CD4-positive, alpha-beta T cell (primary cell): ENCODE measurements at regions not wholly inside any gene's neighbourhood (a gene's known extent, or its start where the extent isn't known, plus 50 kb on each side); places are given as distances from the start of the nearest gene placed in this dataset.

ENCODE experiments used
- ATAC-seq: fragments of 200-7000 bp; cut with Tn5 transposase; one replicate; pipeline ENCODE4 v1.10.0; 2022; ENCODE audit warnings: mild to moderate bottlenecking; ENCODE audit not compliant: poor library complexity
- CTCF ChIA-PET: fragments of 350-600 bp; sonication (Branson Sonifier 250); formaldehyde crosslinking; loops from one replicate; lab custom pipeline; 2021; ENCODE audit warnings: antibody characterized with exemption, inconsistent platforms; lab: Charles Lee
- POLR2A ChIA-PET: fragments of 350-600 bp; sonication (Branson Sonifier 250); formaldehyde crosslinking; loops from one replicate; lab custom pipeline; 2021; ENCODE audit warnings: antibody characterized with exemption, inconsistent platforms; lab: Charles Lee
- DNase-seq, 14 experiments: peaks; one replicate each; pipeline ENCODE4 v3.0.0-alpha.2; 2013 to 2020; ENCODE audit warnings: mixed read lengths in 2 of 14
- H3K27ac ChIP-seq, 2 donors: one replicate each; pipeline versions ENCODE4 v1.5.1 to v1.7.0; 2013; ENCODE audit warnings: low read length in 2 of 2, low read depth in 1 of 2, mild to moderate bottlenecking in 1 of 2
- H3K27me3 ChIP-seq, 2 experiments: 1 replicate in 1 of 2; 2 replicates in 1 of 2; pipeline versions ENCODE4 v1.6.1 to v1.7.0; 2013; ENCODE audit warnings: low read length in 2 of 2, control low read depth in 1 of 2, mild to moderate bottlenecking in 1 of 2, moderate library complexity in 1 of 2; ENCODE audit not compliant: insufficient read depth in 2 of 2, control insufficient read depth in 1 of 2
- H3K36me3 ChIP-seq: one replicate; pipeline ENCODE4 v1.6.1; 2013; ENCODE audit warnings: low read length, control low read depth; ENCODE audit not compliant: insufficient read depth
- H3K4me1 ChIP-seq: one replicate; pipeline ENCODE4 v1.6.1; 2013; ENCODE audit warnings: low read length, control low read depth; ENCODE audit not compliant: insufficient read depth
- H3K4me3 ChIP-seq: one replicate; pipeline ENCODE4 v1.5.1; 2013; ENCODE audit warnings: mild to moderate bottlenecking, low read length, moderate library complexity
- H3K9me3 ChIP-seq, 2 experiments: 1 replicate in 1 of 2; 2 replicates in 1 of 2; pipeline versions ENCODE4 v1.6.1 to v1.7.0; 2013; ENCODE audit warnings: low read length in 2 of 2, mild to moderate bottlenecking in 2 of 2, control low read depth in 1 of 2, moderate library complexity in 1 of 2; ENCODE audit not compliant: control insufficient read depth in 1 of 2, insufficient read depth in 1 of 2
- H3K27ac Mint-ChIP-seq: one replicate; pipeline ENCODE4 v1.8.0; 2020; ENCODE audit warnings: mixed read lengths
- H3K27me3 Mint-ChIP-seq: one replicate; pipeline ENCODE4 v1.8.0; 2021; ENCODE audit warnings: mixed read lengths
- H3K36me3 Mint-ChIP-seq: one replicate; pipeline ENCODE4 v1.8.0; 2021; ENCODE audit warnings: low read depth, mixed read lengths
- H3K4me1 Mint-ChIP-seq: one replicate; pipeline ENCODE4 v1.8.0; 2021; ENCODE audit warnings: low read depth, mixed read lengths
- H3K4me3 Mint-ChIP-seq: one replicate; pipeline ENCODE4 v1.8.0; 2020; ENCODE audit warnings: mild to moderate bottlenecking, mixed read lengths
- H3K9me3 Mint-ChIP-seq: one replicate; pipeline ENCODE4 v1.8.0; 2020; ENCODE audit warnings: mixed read lengths
- CTCF ChIP-seq: fragments of 200-600 bp; IDR thresholded peaks from one replicate; pipeline ENCODE4 v1.8.0; 2022; ENCODE audit warnings: antibody characterized with exemption, mild to moderate bottlenecking
- intact Hi-C, 2 experiments: fragments of 100-400 bp; cut with DNase I in 1 of 2; cut with micrococcal nuclease in 1 of 2; formaldehyde crosslinking; loops; one replicate each; pipeline versions ENCODE4 v1.15.1 to v1.9.0; 2023 to 2025; cut with DNase I, micrococcal nuclease

- Mint-ChIP-seq H3K27ac (no peak overlapping the region), H3K36me3 (no peaks in the 10 kb centered on the region), H3K9me3 (no peaks in the 10 kb centered on the region), H3K4me1 (no peaks in the 10 kb centered on the region), H3K4me3 (no peak overlapping the region), H3K27me3 (peaks cover 39% of the 10 kb centered on the region)
- intact Hi-C loops, result no loop called here
- DNase-seq, result no peak
- no peak overlapping the region for H3K4me3 ChIP-seq
- ChIA-PET POLR2A (no interaction called here), CTCF (no interaction called here)
- TF ChIP-seq CTCF, result no peak
- H3K27ac ChIP-seq, result no peak overlapping the region
- H3K4me1 ChIP-seq, result no peaks in the 10 kb centered on the region
- H3K27me3 ChIP-seq, result peaks cover 3 to 15% of the 10 kb centered on the region in 2 experiments
- H3K36me3 ChIP-seq, result no peaks in the 10 kb centered on the region
- ATAC-seq, result no peak
- H3K9me3 ChIP-seq, result no peaks in the 10 kb centered on the region
These were observed 235.8 kb upstream of the NLRP1 start for GRCh38 chr17:5819921-5820685.

- Mint-ChIP-seq H3K36me3 (no peaks in the 10 kb centered on the region), H3K4me3 (no peak overlapping the region), H3K4me1 (no peaks in the 10 kb centered on the region), H3K27ac (no peak overlapping the region), H3K9me3 (no peaks in the 10 kb centered on the region), H3K27me3 (peaks cover 36% of the 10 kb centered on the region)
- no peaks in the 10 kb centered on the region for H3K9me3 ChIP-seq
- intact Hi-C loops, result no loop called here
- H3K27ac ChIP-seq, result no peak overlapping the region
- H3K4me3 ChIP-seq, result no peak overlapping the region
- CTCF ChIA-PET, result no interaction called here
- H3K27me3 ChIP-seq, result peaks cover 3 to 12% of the 10 kb centered on the region in 2 experiments
- H3K4me1 ChIP-seq, result no peaks in the 10 kb centered on the region
- ATAC-seq, result no peak
- no peak for TF ChIP-seq CTCF
- DNase-seq, result no peak
- H3K36me3 ChIP-seq, result no peaks in the 10 kb centered on the region
- POLR2A ChIA-PET, result no interaction called here
These were observed 236.6 kb upstream of the NLRP1 start for GRCh38 chr17:5820721-5821456.

GRCh38 chr17:5821803-5822202 lies 237.5 kb upstream of the NLRP1 start:
- Histone ChIP-seq H3K4me1 (no peaks in the 10 kb centered on the region), H3K36me3 (no peaks in the 10 kb centered on the region), H3K27me3 (peaks cover 7 to 11% of the 10 kb centered on the region in 2 experiments), H3K27ac (no peak overlapping the region), H3K4me3 (no peak overlapping the region), H3K9me3 (no peaks in the 10 kb centered on the region)
- H3K4me3 Mint-ChIP-seq, result no peak overlapping the region
- intact Hi-C loops, result no loop called here
- no peaks in the 10 kb centered on the region for H3K36me3 Mint-ChIP-seq
- H3K27me3 Mint-ChIP-seq, result peaks cover 36% of the 10 kb centered on the region
- DNase-seq, result no peak
- no peak for TF ChIP-seq CTCF
- no peak for ATAC-seq
- no peak overlapping the region for H3K27ac Mint-ChIP-seq
- H3K9me3 Mint-ChIP-seq, result no peaks in the 10 kb centered on the region
- POLR2A ChIA-PET, result no interaction called here
- CTCF ChIA-PET, result no interaction called here
- H3K4me1 Mint-ChIP-seq, result no peaks in the 10 kb centered on the region
